ENCODE measurements at regions not wholly inside any gene's neighbourhood (a gene's known extent, or its start where the extent isn't known, plus 50 kb on each side); places are given as distances from the start of the nearest gene placed in this dataset.
"Not testable (repeated sequence)": the region's sequence is repeated elsewhere in the genome, so short reads cannot be mapped to it uniquely, and the experiment has no call there.

- H3K9me3 ChIP-seq (replicated peaks): peaks cover 74% of the 10 kb centered on the region
- H3K4me1 ChIP-seq: no peaks in the 10 kb centered on the region
- no peak for TF ChIP-seq CTCF (IDR thresholded peaks at IDR 0.05; ENCODE audit: borderline replicate concordance)
- H3K27me3 ChIP-seq (ENCODE audit: low read depth): no peaks in the 10 kb centered on the region
- H3K4me3 ChIP-seq: no peak overlapping the region
- intact Hi-C loops (cut with micrococcal nuclease): no loop called here
- peaks cover 29% of the 10 kb centered on the region for H3K36me3 ChIP-seq
- no peak for DNase-seq
- no peak overlapping the region for H3K27ac ChIP-seq (replicated peaks)
Measured at GRCh38 chr6:2327591-2327990, 82.2 kb upstream of the GMDS start.

GRCh38 chr6:2324166-2324953 is 79.0 kb upstream of the GMDS start:
- Histone ChIP-seq H3K27me3 (ENCODE audit: low read depth) (no peaks in the 10 kb centered on the region), H3K36me3 (peaks cover 28% of the 10 kb centered on the region), H3K4me3 (no peak overlapping the region), H3K9me3 (replicated peaks) (peaks cover 94% of the 10 kb centered on the region), H3K4me1 (no peaks in the 10 kb centered on the region), H3K27ac (replicated peaks) (no peak overlapping the region)
- no peak for TF ChIP-seq CTCF (IDR thresholded peaks at IDR 0.05; ENCODE audit: borderline replicate concordance)
- intact Hi-C loops (cut with micrococcal nuclease): no loop called here
- no peak for DNase-seq

GRCh38 chr6:2317498-2317897 is 72.1 kb upstream of the GMDS start:
- intact Hi-C loops (cut with micrococcal nuclease); H3K27me3 ChIP-seq (ENCODE audit: low read depth); H3K27ac ChIP-seq (replicated peaks); H3K4me1 ChIP-seq; DNase-seq; H3K4me3 ChIP-seq: not testable (repeated sequence)
- peaks cover 14% of the 10 kb centered on the region for H3K36me3 ChIP-seq
- peaks cover 29% of the 10 kb centered on the region for H3K9me3 ChIP-seq (replicated peaks)

GRCh38 chr6:2314641-2315040 is 69.2 kb upstream of the GMDS start:
- no peaks in the 10 kb centered on the region for H3K4me1 ChIP-seq
- peaks cover 3% of the 10 kb centered on the region for H3K9me3 ChIP-seq (replicated peaks)
- no peak for DNase-seq
- peaks cover 13% of the 10 kb centered on the region for H3K36me3 ChIP-seq
- no peak overlapping the region for H3K27ac ChIP-seq (replicated peaks)
- intact Hi-C loops (cut with micrococcal nuclease): no loop called here
- no peak overlapping the region for H3K4me3 ChIP-seq
- H3K27me3 ChIP-seq (ENCODE audit: low read depth): no peaks in the 10 kb centered on the region
- no peak for TF ChIP-seq CTCF (IDR thresholded peaks at IDR 0.05; ENCODE audit: borderline replicate concordance)

- no peak overlapping the region for H3K27ac ChIP-seq (replicated peaks)
- no peak overlapping the region for H3K4me3 ChIP-seq
- no peaks in the 10 kb centered on the region for H3K4me1 ChIP-seq
- H3K9me3 ChIP-seq (replicated peaks): no peaks in the 10 kb centered on the region
- intact Hi-C loops (cut with micrococcal nuclease): no loop called here
- no peaks in the 10 kb centered on the region for H3K36me3 ChIP-seq
- H3K27me3 ChIP-seq (ENCODE audit: low read depth): no peaks in the 10 kb centered on the region
- DNase-seq: no peak
- no peak for TF ChIP-seq CTCF (IDR thresholded peaks at IDR 0.05; ENCODE audit: borderline replicate concordance)
Measured at GRCh38 chr6:2310042-2310441, 64.6 kb upstream of the GMDS start.

- Histone ChIP-seq H3K4me3 (no peak overlapping the region), H3K27me3 (ENCODE audit: low read depth) (no peaks in the 10 kb centered on the region), H3K4me1 (no peaks in the 10 kb centered on the region), H3K9me3 (replicated peaks) (no peaks in the 10 kb centered on the region), H3K27ac (replicated peaks) (no peak overlapping the region), H3K36me3 (no peaks in the 10 kb centered on the region)
- intact Hi-C loops (cut with micrococcal nuclease): no loop called here
- no peak for DNase-seq
- TF ChIP-seq CTCF (IDR thresholded peaks at IDR 0.05; ENCODE audit: borderline replicate concordance): no peak
Measured at GRCh38 chr6:2309122-2309521, 63.7 kb upstream of the GMDS start.

Data from left ventricle myocardium inferior (tissue), 1 donor.